NCI-H1092 (cell line): ENCODE measurements at regions not wholly inside any gene's neighbourhood (a gene's known extent, or its start where the extent isn't known, plus 50 kb on each side); places are given as distances from the start of the nearest gene placed in this dataset.
"Not testable (repeated sequence)": the region's sequence is repeated elsewhere in the genome, so short reads cannot be mapped to it uniquely, and the experiment has no call there.

Experiments
- DNase-seq: peaks from one replicate; lab custom pipeline; 2025; lab: John Stamatoyannopoulos, UW

GRCh38 chr12:34223640-34224039, 201.3 kb downstream of the ALG10 start:
- no peak for DNase-seq

- DNase-seq = not testable (repeated sequence)
Observed at GRCh38 chr12:34226044-34226443, 203.7 kb downstream of the ALG10 start.

GRCh38 chr12:34228046-34228445, 205.8 kb downstream of the ALG10 start:
- DNase-seq = not testable (repeated sequence)

- DNase-seq = not testable (repeated sequence)
Observed at GRCh38 chr12:34229033-34229432, 206.7 kb downstream of the ALG10 start.

GRCh38 chr12:34233618-34234017, 211.3 kb downstream of the ALG10 start:
- DNase-seq = no peak

- no peak for DNase-seq
Observed at GRCh38 chr12:34236073-34236472, 213.8 kb downstream of the ALG10 start.

GRCh38 chr12:34244608-34245007, 222.3 kb downstream of the ALG10 start:
- no peak for DNase-seq

- no peak for DNase-seq
Observed at GRCh38 chr12:34249271-34249670, 227.0 kb downstream of the ALG10 start.

DNA sequence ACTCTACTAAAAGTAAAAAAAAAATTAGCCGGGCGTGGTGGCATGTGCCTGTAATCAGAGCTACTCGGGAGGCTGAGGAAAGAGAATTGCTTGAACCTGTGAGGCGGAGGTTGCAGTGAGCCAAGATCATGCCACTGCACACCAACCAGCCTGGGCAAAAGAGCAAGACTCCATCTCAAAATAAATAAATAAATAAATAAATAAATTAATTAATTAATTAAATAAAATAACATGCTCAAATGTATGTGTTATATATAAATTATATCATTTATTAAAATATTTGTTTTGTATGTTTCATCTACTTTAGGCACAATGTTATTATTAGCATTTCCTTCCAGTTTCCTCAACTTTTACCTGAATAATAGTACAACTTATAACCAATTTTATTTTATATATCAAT, 229.6 kb downstream of the ALG10 start:
- DNase-seq = not testable (repeated sequence)

DNA sequence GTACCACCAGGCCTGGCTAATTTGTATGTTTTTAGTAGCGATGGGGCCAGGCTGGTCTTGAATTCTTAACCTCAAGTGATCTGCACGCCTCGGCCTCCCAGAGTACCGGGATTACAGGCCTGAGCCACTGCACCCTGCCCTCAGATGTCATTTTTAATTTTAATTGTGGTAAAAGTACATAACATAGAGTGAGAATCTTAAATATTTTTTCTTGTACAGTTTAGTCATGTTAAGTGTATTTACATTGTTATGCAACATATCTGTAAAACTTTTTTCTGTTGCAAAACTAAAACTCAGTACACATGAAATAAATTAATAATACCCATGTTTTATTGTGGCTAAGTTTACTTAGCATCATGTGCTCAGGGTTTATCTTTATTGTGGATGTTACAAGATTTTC, 231.4 kb downstream of the ALG10 start:
- no peak for DNase-seq

GRCh38 chr12:34257093-34257492, 234.8 kb downstream of the ALG10 start:
- no peak for DNase-seq

GRCh38 chr12:34262140-34262539, 239.8 kb downstream of the ALG10 start:
- not testable (repeated sequence) for DNase-seq

DNA sequence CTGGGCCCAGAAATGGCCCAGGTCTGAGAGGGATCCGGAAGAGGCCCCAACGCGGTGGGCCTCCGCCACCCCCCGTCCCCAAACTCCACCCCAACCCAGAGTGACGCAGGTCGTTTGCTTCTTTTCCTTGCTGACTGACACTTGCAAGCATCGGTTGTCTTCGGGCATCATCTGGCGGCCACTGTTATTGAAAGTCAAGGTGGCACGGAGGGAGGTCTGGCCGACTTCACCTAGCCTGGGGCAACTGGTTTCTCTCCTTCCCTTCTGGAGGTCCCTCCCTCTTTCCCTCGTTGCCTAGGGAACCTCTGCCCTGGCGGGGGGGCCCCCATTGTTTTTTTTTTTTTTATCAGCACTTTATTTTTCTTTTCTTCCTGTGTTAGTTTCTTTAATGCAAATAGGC, 241.8 kb downstream of the ALG10 start:
- DNase-seq = no peak

- not testable (repeated sequence) for DNase-seq
Observed at GRCh38 chr12:34273703-34274102, 251.4 kb downstream of the ALG10 start.

DNA sequence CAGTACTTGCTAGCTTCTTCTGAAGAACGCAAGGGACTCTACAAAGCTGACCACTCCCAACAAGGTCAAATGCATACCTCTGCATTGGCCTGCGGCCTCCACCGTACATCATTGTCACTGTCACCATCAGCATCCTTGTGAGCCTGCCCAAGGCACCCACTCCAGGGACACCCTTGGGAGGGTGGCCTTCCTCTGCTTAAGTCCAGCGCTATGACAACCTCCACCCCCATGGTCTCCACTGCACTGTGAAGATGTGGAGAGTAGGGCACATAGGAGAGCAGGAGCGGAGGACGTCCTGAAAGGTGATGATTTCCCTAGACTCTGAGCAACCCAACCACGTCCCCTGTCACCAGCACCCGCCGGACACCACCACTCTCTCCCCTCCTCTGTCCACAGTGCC, 252.8 kb downstream of the ALG10 start:
- DNase-seq = no peak

DNA sequence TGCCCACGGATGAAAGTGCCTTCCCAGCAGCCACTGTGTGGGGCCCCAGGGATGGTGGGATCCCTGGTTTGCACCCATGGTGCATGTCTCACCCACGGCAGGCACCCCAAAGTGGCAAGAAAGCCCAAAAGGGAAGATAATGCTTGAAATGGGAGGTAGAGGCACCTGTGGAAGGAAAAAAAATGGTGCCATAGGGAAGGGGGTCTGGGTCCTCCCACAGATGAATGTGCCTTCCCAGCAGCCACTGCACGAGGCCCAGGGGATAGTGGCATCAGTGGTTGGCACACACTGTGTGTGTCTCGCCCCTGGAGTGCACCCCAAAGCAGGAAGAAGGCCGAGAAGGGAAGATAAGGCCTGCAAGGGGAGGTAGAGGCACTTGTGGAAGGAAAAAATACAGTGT, 264.2 kb downstream of the ALG10 start:
- no peak for DNase-seq

DNA sequence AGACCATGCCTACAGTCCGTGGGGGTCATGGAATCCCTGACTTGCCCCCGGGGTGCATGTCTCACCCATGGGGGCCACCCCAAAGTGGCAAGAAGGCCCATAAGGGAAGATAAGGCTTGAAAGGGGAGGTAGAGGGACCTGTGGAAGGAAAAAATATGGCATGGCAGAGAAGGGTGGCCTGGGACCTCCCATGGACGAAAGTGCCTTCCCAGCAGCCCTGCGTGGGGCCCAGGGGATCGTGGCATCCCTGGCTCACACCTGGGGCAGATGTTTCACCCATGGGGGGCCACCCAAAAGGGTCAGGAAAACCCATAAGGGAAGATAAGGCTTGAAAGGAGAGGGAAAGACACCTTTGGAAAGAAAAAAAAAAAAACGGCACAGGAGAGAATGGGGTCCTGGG, 264.6 kb downstream of the ALG10 start:
- no peak for DNase-seq

GRCh38 chr12:34287437-34287836, 265.1 kb downstream of the ALG10 start:
- no peak for DNase-seq

DNA sequence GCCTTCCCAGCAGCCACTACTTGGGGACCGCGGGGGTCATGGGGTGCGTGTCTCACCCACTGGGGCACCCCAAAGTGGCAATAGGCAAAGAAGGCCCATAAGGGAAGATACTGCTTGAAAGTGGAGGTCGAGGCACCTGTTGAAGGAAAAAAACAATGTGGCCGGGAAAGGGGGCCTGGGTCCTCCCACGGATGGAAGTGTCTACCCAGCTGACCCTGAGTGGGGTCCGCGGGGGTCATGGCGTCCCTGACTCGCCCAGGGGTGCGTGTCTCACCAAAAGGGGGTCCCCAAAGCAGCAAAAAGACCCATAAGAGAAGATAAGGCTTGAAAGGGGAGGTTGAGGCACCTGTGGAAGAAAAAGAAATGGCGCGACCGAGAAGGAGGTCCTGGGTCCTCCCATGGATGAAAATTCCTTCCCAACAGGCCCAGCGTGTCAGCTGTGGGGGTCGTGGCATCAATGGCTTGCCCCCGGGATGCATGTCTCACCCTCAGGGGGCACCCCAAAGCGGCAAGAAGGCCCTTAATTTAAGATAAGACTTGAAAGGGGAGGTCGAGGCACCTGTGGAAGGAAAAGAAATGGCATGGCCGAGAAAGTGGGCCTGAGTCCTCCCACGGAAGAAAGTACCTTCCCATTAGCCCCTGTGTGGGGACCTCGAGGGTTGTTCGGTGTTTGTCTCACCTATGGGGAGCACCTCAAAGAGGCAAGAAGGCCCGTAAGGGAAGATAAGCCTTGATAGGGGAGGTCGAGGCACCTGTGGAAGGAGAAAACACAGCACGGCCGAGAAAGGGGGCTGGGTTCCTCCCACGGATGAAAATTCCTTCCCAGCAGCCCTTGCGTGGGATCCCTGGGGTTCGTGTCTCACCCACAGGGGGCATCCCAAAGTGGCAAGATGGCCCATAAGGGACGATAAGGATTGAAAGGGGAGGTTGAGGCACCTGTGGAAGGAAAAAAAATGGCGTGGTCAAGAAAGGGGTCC, 266.0 kb downstream of the ALG10 start:
- no peak for DNase-seq

- DNase-seq = no peak
Observed at GRCh38 chr12:34288963-34289345, 266.7 kb downstream of the ALG10 start.

- DNase-seq = no peak
Observed at GRCh38 chr12:34289431-34290380, 267.4 kb downstream of the ALG10 start.

- no peak for DNase-seq
Observed at GRCh38 chr12:34290381-34290995, 268.2 kb downstream of the ALG10 start.
